H1 (cell line): ENCODE measurements at regions not wholly inside any gene's neighbourhood (a gene's known extent, or its start where the extent isn't known, plus 50 kb on each side); places are given as distances from the start of the nearest gene placed in this dataset.

ENCODE experiments used
- CTCF ChIA-PET: fragments of 300-600 bp; sonication (Branson Sonifier 250); formaldehyde crosslinking; loops from one replicate; lab custom pipeline; 2021; ENCODE audit not compliant: partially characterized antibody; lab: Charles Lee
- POLR2A ChIA-PET: fragments of 300-600 bp; sonication (Branson Sonifier 250); formaldehyde crosslinking; loops from one replicate; lab custom pipeline; 2021; ENCODE audit warnings: inconsistent platforms; ENCODE audit not compliant: partially characterized antibody; lab: Charles Lee
- DNase-seq, 2 experiments: peaks; one replicate each; pipeline versions ENCODE4 v3.0.0 to v3.0.0-alpha.2; 2010 to 2022; ENCODE audit warnings: low spot score in 2 of 2, low read depth in 1 of 2, mixed read lengths in 1 of 2
- FAIRE-seq: peaks from 2 replicates; lab custom pipeline; 2011; peaks lifted over from hg19 to GRCh38; lab: Jason Lieb, UNC
- H2AFZ ChIP-seq: 2 replicates; pipeline ENCODE4 v1.8.1; 2012; ENCODE audit warnings: low read length, inconsistent platforms
- H2AK5ac ChIP-seq: 2 replicates; pipeline ENCODE4 v1.6.1; 2013; ENCODE audit warnings: low read depth, low read length
- H2BK120ac ChIP-seq: replicated peaks from 2 replicates; pipeline ENCODE3; 2013; ENCODE audit warnings: low read depth, low read length, inconsistent platforms
- H2BK12ac ChIP-seq: 2 replicates; pipeline ENCODE4 v1.6.1; 2013; ENCODE audit warnings: low read depth, low read length
- H2BK15ac ChIP-seq: 2 replicates; pipeline ENCODE4 v1.6.1; 2013; ENCODE audit warnings: low read length
- H2BK20ac ChIP-seq: 2 replicates; pipeline ENCODE4 v1.6.1; 2013; ENCODE audit warnings: low read length
- H2BK5ac ChIP-seq: 2 replicates; pipeline ENCODE4 v1.6.1; 2013; ENCODE audit warnings: low read depth, low read length
- H3K14ac ChIP-seq: 2 replicates; pipeline ENCODE4 v1.6.1; 2013; ENCODE audit warnings: inconsistent platforms; ENCODE audit not compliant: insufficient read length
- H3K18ac ChIP-seq: 2 replicates; pipeline ENCODE4 v1.6.1; 2013; ENCODE audit warnings: low read length; ENCODE audit errors: extremely low read depth
- H3K23ac ChIP-seq: 2 replicates; pipeline ENCODE4 v1.6.1; 2013; ENCODE audit warnings: inconsistent platforms; ENCODE audit not compliant: insufficient read length
- H3K23me2 ChIP-seq: 2 replicates; pipeline ENCODE4 v1.6.1; 2013; ENCODE audit warnings: low read depth, low read length
- H3K27ac ChIP-seq: 2 replicates; pipeline ENCODE4 v1.6.1; 2011; ENCODE audit warnings: low read depth, low read length, inconsistent platforms
- H3K27me3 ChIP-seq, 4 experiments: replicated peaks in 1 of 4; 1 replicate in 1 of 4; 2 replicates in 3 of 4; pipeline versions ENCODE4 v1.6.1 to v1.8.1; 2011 to 2013; ENCODE audit warnings: low read length in 3 of 4, mild to moderate bottlenecking in 3 of 4, inconsistent platforms in 2 of 4, mixed read lengths in 2 of 4, moderate library complexity in 1 of 4; ENCODE audit not compliant: control insufficient read depth in 3 of 4, insufficient read depth in 3 of 4; ENCODE audit errors: extremely low read depth in 1 of 4
- H3K36me3 ChIP-seq, 4 experiments: 2 replicates each; pipeline versions ENCODE4 v1.6.1 to v1.8.1; 2011 to 2013; ENCODE audit warnings: mild to moderate bottlenecking in 4 of 4, low read length in 3 of 4, moderate library complexity in 2 of 4, control low read depth in 1 of 4, inconsistent platforms in 1 of 4; ENCODE audit not compliant: insufficient read depth in 4 of 4, control insufficient read depth in 2 of 4
- H3K4ac ChIP-seq: replicated peaks from 2 replicates; pipeline ENCODE3; 2013; ENCODE audit warnings: low read length, low read depth, mixed read lengths, inconsistent platforms; ENCODE audit not compliant: insufficient read length
- H3K4me1 ChIP-seq, 4 experiments: replicated peaks in 1 of 4; 1 replicate in 1 of 4; 2 replicates in 3 of 4; pipeline versions ENCODE4 v1.6.1 to v1.8.1; 2011 to 2013; ENCODE audit warnings: low read length in 3 of 4, inconsistent platforms in 2 of 4, mixed read lengths in 1 of 4; ENCODE audit not compliant: insufficient read depth in 4 of 4, control insufficient read depth in 3 of 4
- H3K4me2 ChIP-seq, 2 experiments: 2 replicates each; pipeline versions ENCODE4 v1.6.1 to v1.8.1; 2011 to 2013; ENCODE audit warnings: low read depth in 2 of 2, low read length in 2 of 2, control low read depth in 1 of 2, inconsistent platforms in 1 of 2, mild to moderate bottlenecking in 1 of 2; ENCODE audit not compliant: insufficient read depth in 1 of 2
- H3K4me3 ChIP-seq, 4 experiments: fragments of 200-600, 300-600 bp in 1 of 4; sonication (generic), shearing (Covaris generic), sonication (Bioruptor Twin) in 1 of 4; 2 replicates each; pipeline versions ENCODE4 v1.5.1 to v1.8.1; 2011 to 2016; ENCODE audit warnings: low read length in 4 of 4, low read depth in 3 of 4, control low read depth in 2 of 4, inconsistent platforms in 2 of 4, mild to moderate bottlenecking in 2 of 4, mixed read lengths in 1 of 4, moderate library complexity in 1 of 4; ENCODE audit not compliant: insufficient read depth in 2 of 4; ENCODE audit errors: extremely low read depth in 1 of 4
- H3K56ac ChIP-seq: replicated peaks from 2 replicates; pipeline ENCODE3; 2013; ENCODE audit warnings: low read depth, mild to moderate bottlenecking, mixed read lengths, low read length, inconsistent platforms; ENCODE audit not compliant: insufficient read length
- H3K79me1 ChIP-seq: 2 replicates; pipeline ENCODE4 v1.6.1; 2013; ENCODE audit warnings: low read depth, low read length, control low read depth
- H3K79me2 ChIP-seq, 2 experiments: 2 replicates each; pipeline versions ENCODE4 v1.6.1 to v1.8.1; 2012 to 2013; ENCODE audit warnings: low read length in 2 of 2, mild to moderate bottlenecking in 2 of 2, inconsistent platforms in 1 of 2; ENCODE audit not compliant: insufficient read depth in 2 of 2, control insufficient read depth in 1 of 2
- H3K9ac ChIP-seq, 4 experiments: replicated peaks in 1 of 4; 1 replicate in 1 of 4; 2 replicates in 3 of 4; pipeline versions ENCODE4 v1.6.1 to v1.8.1; 2011 to 2013; ENCODE audit warnings: low read depth in 3 of 4, low read length in 3 of 4, control low read depth in 2 of 4, mild to moderate bottlenecking in 2 of 4, moderate library complexity in 2 of 4, inconsistent platforms in 1 of 4; ENCODE audit errors: extremely low read depth in 1 of 4
- H3K9me3 ChIP-seq, 2 experiments: 2 replicates each; pipeline versions ENCODE4 v1.6.1 to v1.8.1; 2012 to 2013; ENCODE audit warnings: mild to moderate bottlenecking in 2 of 2, moderate library complexity in 2 of 2, control low read depth in 1 of 2, inconsistent platforms in 1 of 2, low read depth in 1 of 2, low read length in 1 of 2, mixed read lengths in 1 of 2; ENCODE audit not compliant: insufficient read depth in 2 of 2
- H4K20me1 ChIP-seq, 2 experiments: replicated peaks in 1 of 2; 2 replicates each; pipeline versions ENCODE3 to v1.8.1; 2011 to 2013; ENCODE audit warnings: inconsistent platforms in 2 of 2, low read length in 2 of 2, mild to moderate bottlenecking in 1 of 2; ENCODE audit not compliant: insufficient read depth in 2 of 2, control insufficient read depth in 1 of 2
- H4K5ac ChIP-seq: 2 replicates; pipeline ENCODE4 v1.6.1; 2013; ENCODE audit warnings: low read length, low read depth, mixed read lengths, inconsistent platforms; ENCODE audit not compliant: insufficient read length
- H4K8ac ChIP-seq: 2 replicates; pipeline ENCODE4 v1.8.0; 2013; ENCODE audit warnings: mild to moderate bottlenecking, moderate library complexity, low read length, inconsistent platforms; ENCODE audit not compliant: insufficient read depth; ENCODE audit errors: extremely low read depth
- H4K91ac ChIP-seq: replicated peaks from 2 replicates; pipeline ENCODE3; 2013; ENCODE audit warnings: low read length, mixed read lengths, inconsistent platforms; ENCODE audit not compliant: insufficient read length
- BACH1 ChIP-seq: IDR thresholded peaks from 2 replicates; pipeline ENCODE4 v1.6.1; 2012; ENCODE audit warnings: low read length, improper control_type of control experiment
- BRCA1 ChIP-seq: IDR thresholded peaks from 2 replicates; pipeline ENCODE4 v1.6.1; 2012; ENCODE audit warnings: low read depth, low read length, improper control_type of control experiment
- EP300 ChIP-seq, 2 experiments: IDR thresholded peaks; 1 replicate in 1 of 2; 2 replicates in 1 of 2; pipeline ENCODE4 v1.6.1; 2011 to 2012; ENCODE audit warnings: low read depth in 2 of 2, low read length in 2 of 2, mild to moderate bottlenecking in 2 of 2, borderline replicate concordance in 1 of 2, inconsistent platforms in 1 of 2, moderate library complexity in 1 of 2
- HDAC2 ChIP-seq, 2 experiments: fragments of 300-600 bp in 1 of 2; sonication (generic) in 1 of 2; IDR thresholded peaks; 2 replicates each; pipeline ENCODE4 v1.6.1; 2011 to 2012; ENCODE audit warnings: low read depth in 2 of 2, low read length in 2 of 2, mild to moderate bottlenecking in 2 of 2, moderate library complexity in 2 of 2, borderline replicate concordance in 1 of 2, inconsistent platforms in 1 of 2
- KDM5A ChIP-seq: fragments of 200-600 bp; IDR thresholded peaks from 2 replicates; pipeline ENCODE4 v1.7.1; 2012; ENCODE audit warnings: mild to moderate bottlenecking, low read length, inconsistent platforms, mixed read lengths
- MAX ChIP-seq: IDR thresholded peaks from 2 replicates; pipeline ENCODE4 v1.6.1; 2012; ENCODE audit warnings: inconsistent platforms
- POLR2AphosphoS5 ChIP-seq: IDR thresholded peaks from 2 replicates; pipeline ENCODE4 v1.6.1; 2011; ENCODE audit warnings: low read depth, low read length
- RXRA ChIP-seq: IDR thresholded peaks from 2 replicates; pipeline ENCODE4 v1.6.1; 2011; ENCODE audit warnings: low read depth, mild to moderate bottlenecking, low read length, moderate library complexity; ENCODE audit not compliant: insufficient read depth
- SP1 ChIP-seq: IDR thresholded peaks from 2 replicates; pipeline ENCODE4 v1.6.1; 2011; ENCODE audit warnings: low read depth, low read length
- TAF7 ChIP-seq: optimal IDR thresholded peaks from 2 replicates; pipeline ENCODE3; 2011; ENCODE audit warnings: low read depth, mild to moderate bottlenecking, inconsistent platforms, low read length, moderate library complexity, borderline replicate concordance
- TBP ChIP-seq: IDR thresholded peaks from 2 replicates; pipeline ENCODE4 v1.6.1; 2011; ENCODE audit warnings: low read depth, low read length, improper control_type of control experiment
- USF2 ChIP-seq: IDR thresholded peaks from 2 replicates; pipeline ENCODE4 v1.6.1; 2011; ENCODE audit warnings: low read length, improper control_type of control experiment
- WGBS, 2 experiments: shearing (Covaris generic) in 1 of 2; methylation state at CpG; one replicate each; pipeline versions ENCODE4 v1.1.6 to v1.1.7; 2013 to 2015; ENCODE audit warnings: low lambda C conversion rate in 2 of 2, mixed read lengths in 2 of 2, inconsistent platforms in 1 of 2, low coverage in 1 of 2, missing lambda C conversion rate in 1 of 2; ENCODE audit not compliant: insufficient replicate concordance in 2 of 2, insufficient coverage in 1 of 2, insufficient read length in 1 of 2; ENCODE audit errors: extremely low coverage in 1 of 2, missing lambda C conversion rate in 1 of 2; 5-methylcytosine and 5-hydroxymethylcytosine counted together

GRCh38 chr5:163623524-163623923 is 118.1 kb downstream of the MAT2B start:
- H4K8ac ChIP-seq: no peak overlapping the region
- H3K23me2 ChIP-seq: peaks cover 2% of the 10 kb centered on the region; the same call in 1 of the 2 replicates
- H3K79me1 ChIP-seq: no peaks in the 10 kb centered on the region
- H2AK5ac ChIP-seq: no peak overlapping the region
- CTCF ChIA-PET: interaction anchor here (1.4 to 1.7 kb wide), 2 partner anchors 7 to 198 kb away, joined by 3 read pairs; no protein-coding TSS in a partner anchor
- no peak overlapping the region for H3K18ac ChIP-seq
- no peak overlapping the region for H3K4me3 ChIP-seq
- no peak overlapping the region for H3K9ac ChIP-seq
- FAIRE-seq (no peak), DNase-seq (no peak)
- no peak for TF ChIP-seq BRCA1
- TF ChIP-seq TAF7: no peak
- no peak for TF ChIP-seq SP1
- TF ChIP-seq HDAC2 (IDR thresholded peaks at IDR 0.05; ENCODE audit: borderline replicate concordance in 1 of 2, low read depth in 2 of 2, low read length in 2 of 2): no peak
- no peak for TF ChIP-seq POLR2AphosphoS5
- TF ChIP-seq TBP: no peak
- TF ChIP-seq KDM5A: no peak
- no peak for TF ChIP-seq USF2
- TF ChIP-seq RXRA: no peak
- TF ChIP-seq EP300 (IDR thresholded peaks at IDR 0.05; ENCODE audit: borderline replicate concordance in 1 of 2, low read depth in 2 of 2, low read length in 2 of 2): no peak
- no peak for TF ChIP-seq BACH1
- no peak for TF ChIP-seq MAX
- H3K14ac ChIP-seq: no peak overlapping the region
- H3K4ac ChIP-seq: no peak overlapping the region
- H3K79me2 ChIP-seq: no peaks in the 10 kb centered on the region
- POLR2A ChIA-PET: no interaction called here
- H3K9me3 ChIP-seq: no peaks in the 10 kb centered on the region; a peak in 1 of 4 replicates
- no peak overlapping the region for H2BK15ac ChIP-seq
- H3K56ac ChIP-seq: no peak overlapping the region
- H4K91ac ChIP-seq: no peak overlapping the region
- no peak overlapping the region for H3K4me2 ChIP-seq
- H4K20me1 ChIP-seq: no peaks in the 10 kb centered on the region
- no peak overlapping the region for H2BK12ac ChIP-seq
- no peak overlapping the region for H2BK5ac ChIP-seq
- no peak overlapping the region for H2BK120ac ChIP-seq
- H2AFZ ChIP-seq: no peak overlapping the region
- H2BK20ac ChIP-seq: no peak overlapping the region
- H3K27me3 ChIP-seq: no peaks in the 10 kb centered on the region
- whole genome bisulfite sequencing, 2 experiments: 94% methylated on average over 2 of the region's 2 CpGs; no CpG with 5 or more reads in 1 of the 2 experiments
- no peak overlapping the region for H3K27ac ChIP-seq
- no peak overlapping the region for H4K5ac ChIP-seq
- no peaks in the 10 kb centered on the region for H3K36me3 ChIP-seq
- H3K4me1 ChIP-seq: no peaks in the 10 kb centered on the region
- no peak overlapping the region for H3K23ac ChIP-seq
